HFFc6 (cell line): ENCODE measurements at regions not wholly inside any gene's neighbourhood (a gene's known extent, or its start where the extent isn't known, plus 50 kb on each side); places are given as distances from the start of the nearest gene placed in this dataset.

Experiments
- DNase-seq: peaks from one replicate; pipeline ENCODE4 v3.0.0-alpha.2; 2018
- H3K27ac Mint-ChIP-seq: 2 replicates; pipeline ENCODE4 v1.8.0; 2020; ENCODE audit warnings: mild to moderate bottlenecking, mixed read lengths
- H3K27me3 Mint-ChIP-seq: 2 replicates; pipeline ENCODE4 v1.8.0; 2021; ENCODE audit warnings: mild to moderate bottlenecking, moderate library complexity, mixed read lengths; ENCODE audit not compliant: insufficient read depth
- H3K36me3 Mint-ChIP-seq: 2 replicates; pipeline ENCODE4 v1.8.0; 2021; ENCODE audit warnings: low read depth, mixed read lengths
- H3K4me1 Mint-ChIP-seq: 2 replicates; pipeline ENCODE4 v1.8.0; 2020; ENCODE audit warnings: low read depth, mixed read lengths
- H3K4me3 Mint-ChIP-seq: 2 replicates; pipeline ENCODE4 v1.8.0; 2020; ENCODE audit warnings: mild to moderate bottlenecking, moderate library complexity, mixed read lengths
- H3K9me3 Mint-ChIP-seq: 2 replicates; pipeline ENCODE4 v1.8.0; 2020; ENCODE audit warnings: mild to moderate bottlenecking, mixed read lengths
- TF ChIP-seq, protein P1 (sequence below): fragments of 200-600 bp; sonication (generic); IDR thresholded peaks from 2 replicates; pipeline ENCODE4 v1.5.0; 2021; ENCODE audit warnings: antibody characterized with exemption, mild to moderate bottlenecking

DNA sequence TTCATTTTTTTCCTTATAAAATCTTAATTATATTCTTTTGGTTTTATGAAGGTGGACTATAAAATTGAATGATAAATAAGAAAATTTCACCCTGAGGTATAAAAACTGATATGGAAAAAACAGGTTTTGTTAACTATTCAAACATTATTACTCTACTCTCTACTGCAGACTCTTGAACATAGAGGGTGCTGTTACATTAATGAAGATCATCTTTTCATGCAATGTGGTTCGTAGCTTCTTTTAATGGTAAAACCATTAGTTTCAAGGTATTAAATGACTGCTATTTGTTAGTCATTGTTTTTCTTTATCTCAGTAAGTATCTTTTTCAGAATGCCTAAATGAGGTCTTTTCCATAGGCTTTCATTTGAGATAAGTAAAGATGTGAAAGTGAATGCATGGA lies 510.4 kb downstream of the SLC16A7 start:
- Mint-ChIP-seq H3K9me3 (no peaks in the 10 kb centered on the region), H3K4me3 (no peak overlapping the region), H3K27ac (no peak overlapping the region), H3K4me1 (peaks cover 42% of the 10 kb centered on the region), H3K36me3 (no peaks in the 10 kb centered on the region), H3K27me3 (no peaks in the 10 kb centered on the region)
- TF ChIP-seq, protein P1, sequence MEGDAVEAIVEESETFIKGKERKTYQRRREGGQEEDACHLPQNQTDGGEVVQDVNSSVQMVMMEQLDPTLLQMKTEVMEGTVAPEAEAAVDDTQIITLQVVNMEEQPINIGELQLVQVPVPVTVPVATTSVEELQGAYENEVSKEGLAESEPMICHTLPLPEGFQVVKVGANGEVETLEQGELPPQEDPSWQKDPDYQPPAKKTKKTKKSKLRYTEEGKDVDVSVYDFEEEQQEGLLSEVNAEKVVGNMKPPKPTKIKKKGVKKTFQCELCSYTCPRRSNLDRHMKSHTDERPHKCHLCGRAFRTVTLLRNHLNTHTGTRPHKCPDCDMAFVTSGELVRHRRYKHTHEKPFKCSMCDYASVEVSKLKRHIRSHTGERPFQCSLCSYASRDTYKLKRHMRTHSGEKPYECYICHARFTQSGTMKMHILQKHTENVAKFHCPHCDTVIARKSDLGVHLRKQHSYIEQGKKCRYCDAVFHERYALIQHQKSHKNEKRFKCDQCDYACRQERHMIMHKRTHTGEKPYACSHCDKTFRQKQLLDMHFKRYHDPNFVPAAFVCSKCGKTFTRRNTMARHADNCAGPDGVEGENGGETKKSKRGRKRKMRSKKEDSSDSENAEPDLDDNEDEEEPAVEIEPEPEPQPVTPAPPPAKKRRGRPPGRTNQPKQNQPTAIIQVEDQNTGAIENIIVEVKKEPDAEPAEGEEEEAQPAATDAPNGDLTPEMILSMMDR, result peak; percentile 73
- peak; percentile 48 for DNase-seq

DNA sequence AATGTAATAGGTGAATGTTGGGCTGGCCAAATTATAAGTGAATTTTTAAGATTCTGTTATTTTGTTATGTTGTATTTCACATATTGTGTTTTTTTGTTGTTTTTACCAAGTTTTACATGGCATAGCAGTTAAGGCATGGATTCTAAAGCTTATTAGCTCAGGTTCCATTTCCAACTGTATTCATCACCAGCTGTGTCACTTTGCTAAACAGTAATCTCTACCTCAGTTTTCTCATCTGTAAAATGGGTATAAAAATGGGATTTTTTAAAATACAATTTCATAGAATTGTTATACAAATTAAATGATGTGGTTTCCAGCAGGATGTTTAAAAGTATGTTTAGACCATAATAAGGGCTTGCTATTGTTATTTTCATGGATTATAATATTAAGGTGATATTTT lies 512.2 kb downstream of the SLC16A7 start:
- Mint-ChIP-seq H3K27ac (no peak overlapping the region), H3K4me1 (peaks cover 39% of the 10 kb centered on the region), H3K9me3 (no peaks in the 10 kb centered on the region), H3K27me3 (no peaks in the 10 kb centered on the region), H3K36me3 (no peaks in the 10 kb centered on the region; the same call in 1 of the 2 replicates), H3K4me3 (no peak overlapping the region)
- no peak for DNase-seq
- TF ChIP-seq, protein P1, result no peak

DNA sequence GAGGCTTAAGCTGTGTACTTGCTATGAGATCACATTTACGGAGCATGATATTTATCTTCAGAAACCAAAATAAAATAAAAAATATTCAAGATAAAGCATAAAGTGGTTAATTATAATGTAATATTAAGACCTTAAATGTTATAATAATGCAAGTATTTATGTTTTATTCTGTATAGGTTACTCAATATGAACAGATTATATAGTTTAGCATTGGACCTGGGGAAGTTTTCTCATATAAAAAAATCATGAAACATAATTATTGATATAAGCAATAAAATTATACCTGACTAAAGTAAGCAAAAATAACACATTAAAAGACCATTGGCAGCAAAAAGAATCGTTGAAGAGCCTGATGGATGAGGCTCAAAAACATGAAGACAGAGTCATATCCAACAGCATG lies 516.2 kb downstream of the SLC16A7 start:
- no peaks in the 10 kb centered on the region for H3K27me3 Mint-ChIP-seq
- TF ChIP-seq, protein P1, result no peak
- no peaks in the 10 kb centered on the region for H3K9me3 Mint-ChIP-seq
- no peak overlapping the region for H3K4me3 Mint-ChIP-seq
- no peak for DNase-seq
- no peaks in the 10 kb centered on the region; the same call in 1 of the 2 replicates for H3K36me3 Mint-ChIP-seq
- H3K27ac Mint-ChIP-seq, result no peak overlapping the region
- peaks cover 24% of the 10 kb centered on the region for H3K4me1 Mint-ChIP-seq

DNA sequence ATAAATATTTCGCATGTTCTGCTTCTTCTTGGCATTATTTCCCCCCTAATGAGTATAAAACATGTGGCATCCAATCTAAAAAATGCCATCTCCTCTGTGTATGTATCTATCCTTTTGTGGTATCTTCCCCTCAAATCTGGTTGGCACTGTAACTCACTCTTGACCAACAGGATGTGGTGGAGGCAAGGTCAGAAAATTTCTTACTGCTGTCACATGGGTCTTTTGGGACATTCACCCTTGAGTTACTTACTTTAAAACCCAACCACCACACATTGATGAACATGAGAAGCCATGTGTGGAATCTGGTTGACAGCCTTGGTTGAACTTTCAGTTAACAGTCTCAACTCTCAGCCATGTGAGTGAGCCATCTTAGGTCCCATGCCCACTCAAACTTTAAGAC lies 516.9 kb downstream of the SLC16A7 start:
- peaks cover 28% of the 10 kb centered on the region for H3K4me1 Mint-ChIP-seq
- H3K27ac Mint-ChIP-seq, result no peak overlapping the region
- no peaks in the 10 kb centered on the region for H3K9me3 Mint-ChIP-seq
- no peaks in the 10 kb centered on the region for H3K27me3 Mint-ChIP-seq
- H3K4me3 Mint-ChIP-seq, result no peak overlapping the region
- TF ChIP-seq, protein P1, result no peak
- no peak for DNase-seq
- H3K36me3 Mint-ChIP-seq, result no peaks in the 10 kb centered on the region; the same call in 1 of the 2 replicates

DNA sequence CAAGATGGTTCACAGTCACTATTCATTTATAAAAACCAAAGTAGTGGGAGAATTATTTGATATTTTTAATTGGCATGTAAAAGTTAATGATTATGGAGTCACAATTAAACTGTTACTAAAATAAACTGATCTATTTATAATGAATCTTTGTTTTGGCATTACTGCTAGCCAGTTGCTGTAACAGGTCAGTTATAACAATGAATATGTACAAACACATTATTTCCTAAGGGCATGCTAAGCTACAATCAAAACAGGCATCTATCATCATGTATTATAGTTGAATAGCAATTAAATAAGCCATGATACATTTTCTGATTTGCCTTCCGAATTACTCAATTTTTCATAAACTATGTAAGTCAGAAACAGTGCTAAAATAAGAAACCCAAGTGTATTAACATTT lies 518.3 kb downstream of the SLC16A7 start:
- H3K27me3 Mint-ChIP-seq, result no peaks in the 10 kb centered on the region
- TF ChIP-seq, protein P1, result no peak
- no peak for DNase-seq
- no peaks in the 10 kb centered on the region; the same call in 1 of the 2 replicates for H3K36me3 Mint-ChIP-seq
- no peak overlapping the region for H3K27ac Mint-ChIP-seq
- H3K4me1 Mint-ChIP-seq, result peaks cover 32% of the 10 kb centered on the region
- no peaks in the 10 kb centered on the region for H3K9me3 Mint-ChIP-seq
- no peak overlapping the region for H3K4me3 Mint-ChIP-seq

DNA sequence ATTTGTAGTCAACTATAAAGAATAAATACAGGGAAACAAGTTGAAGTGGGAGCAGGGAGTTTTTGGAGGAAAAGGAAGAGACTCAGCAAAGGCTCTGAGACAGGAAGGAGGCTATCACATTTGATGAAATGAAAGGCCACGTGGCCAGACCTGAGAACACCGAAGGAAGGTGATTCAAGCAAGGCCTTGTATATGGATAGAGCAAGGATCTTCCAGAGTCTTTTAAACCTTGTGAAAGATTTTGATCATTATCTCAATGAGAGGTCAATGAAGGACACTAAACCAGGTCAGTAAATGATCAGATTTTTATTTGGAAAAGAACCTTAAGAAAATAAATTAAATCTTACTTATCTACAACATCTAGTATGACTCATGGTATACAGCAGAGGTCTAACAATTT lies 523.5 kb downstream of the SLC16A7 start:
- peaks cover 33% of the 10 kb centered on the region for H3K4me1 Mint-ChIP-seq
- H3K4me3 Mint-ChIP-seq, result no peak overlapping the region
- H3K9me3 Mint-ChIP-seq, result no peaks in the 10 kb centered on the region
- no peak overlapping the region for H3K27ac Mint-ChIP-seq
- no peaks in the 10 kb centered on the region for H3K27me3 Mint-ChIP-seq
- TF ChIP-seq, protein P1, result no peak
- no peaks in the 10 kb centered on the region for H3K36me3 Mint-ChIP-seq
- DNase-seq, result no peak
